Right lobe of liver (tissue), 4 donors: ENCODE measurements at regions not wholly inside any gene's neighbourhood (a gene's known extent, or its start where the extent isn't known, plus 50 kb on each side); places are given as distances from the start of the nearest gene placed in this dataset.

Source experiments
- CTCF ChIP-seq, 4 donors: fragments of 200-600 bp in 3 of 4; fragments of 450-650 bp in 1 of 4; IDR thresholded peaks; one replicate each; pipeline versions ENCODE4 v1.5.1 to v1.8.0; 2016 to 2022; ENCODE audit warnings: antibody characterized with exemption in 4 of 4, mild to moderate bottlenecking in 2 of 4
- POLR2A ChIP-seq: fragments of 450-650 bp; IDR thresholded peaks from one replicate; pipeline ENCODE4 v1.6.1; 2017; ENCODE audit warnings: antibody characterized with exemption, mild to moderate bottlenecking
- donor health status: DM: no; HTN: no; CAD: no.
- donor health status: DM: no; HTN: no; CAD: no.
- donor health status: DM: no; HTN: yes; CAD: no.

DNA sequence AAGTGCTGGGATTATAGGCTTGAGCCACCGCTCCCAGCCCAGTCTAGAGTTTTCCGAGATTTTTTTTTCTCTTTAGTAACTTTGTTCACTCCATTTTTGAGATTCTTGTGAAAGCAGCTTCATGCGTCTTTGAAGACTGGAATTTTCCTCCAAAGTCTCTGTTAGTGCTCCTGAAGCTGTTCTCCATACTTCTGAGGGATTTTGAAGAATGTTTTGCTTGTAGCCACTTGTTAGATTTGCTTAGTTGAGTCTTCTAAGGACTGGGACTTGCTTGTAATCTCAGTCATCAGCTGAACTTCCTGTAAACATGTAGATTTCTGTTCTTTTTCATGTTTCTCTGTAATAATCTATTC, 234.3 kb downstream of the MYCN start:
- TF ChIP-seq CTCF (IDR thresholded peaks at IDR 0.05) (no peak), POLR2A (no peak)
